Stimulated activated CD4-positive, alpha-beta T cell treated with anti-CD3 and anti-CD28 coated beads, Interleukin-1b, Interleukin-23, amount 100 ng/mL, for 1 hour (primary cell): ENCODE measurements at regions not wholly inside any gene's neighbourhood (a gene's known extent, or its start where the extent isn't known, plus 50 kb on each side); places are given as distances from the start of the nearest gene placed in this dataset.
A peak's percentile ranks its signal among the peaks of the same experiment; 100 is the strongest.

ENCODE experiments used
- DNase-seq, 2 donors: peaks; one replicate each; pipeline ENCODE4 v3.0.0-alpha.2; 2020; ENCODE audit warnings: low read depth in 2 of 2

GRCh38 chr1:239879321-239880170, 212.1 kb upstream of the FMN2 start:
- no peak for DNase-seq

- DNase-seq, result no peak
These were observed 208.7 kb upstream of the FMN2 start for GRCh38 chr1:239882967-239883366.

- no peak for DNase-seq
These were observed 206.9 kb upstream of the FMN2 start for GRCh38 chr1:239884796-239885195.

- DNase-seq, result no peak
These were observed 205.4 kb upstream of the FMN2 start for GRCh38 chr1:239886266-239886665.

GRCh38 chr1:239888639-239889038, 203.0 kb upstream of the FMN2 start:
- no peak for DNase-seq

- DNase-seq, result no peak
These were observed 199.9 kb upstream of the FMN2 start for GRCh38 chr1:239891621-239892358.

- no peak for DNase-seq
These were observed 199.1 kb upstream of the FMN2 start for GRCh38 chr1:239892602-239893001.

- DNase-seq, result no peak
These were observed 198.5 kb upstream of the FMN2 start for GRCh38 chr1:239893127-239893731.

GRCh38 chr1:239896569-239896968, 195.1 kb upstream of the FMN2 start:
- DNase-seq, result no peak

- no peak for DNase-seq
These were observed 194.7 kb upstream of the FMN2 start for GRCh38 chr1:239896980-239897379.

GRCh38 chr1:239897458-239897857, 194.2 kb upstream of the FMN2 start:
- no peak for DNase-seq

GRCh38 chr1:239898062-239898730, 193.5 kb upstream of the FMN2 start:
- DNase-seq, result peak; percentile 34 to 57

GRCh38 chr1:239899747-239900146, 191.9 kb upstream of the FMN2 start:
- DNase-seq, result no peak

- DNase-seq, result no peak
These were observed 185.3 kb upstream of the FMN2 start for GRCh38 chr1:239906394-239906793.

- no peak for DNase-seq
These were observed 181.8 kb upstream of the FMN2 start for GRCh38 chr1:239909898-239910297.

GRCh38 chr1:239912471-239912870, 179.2 kb upstream of the FMN2 start:
- DNase-seq, result no peak

- DNase-seq, result no peak
These were observed 178.5 kb upstream of the FMN2 start for GRCh38 chr1:239913141-239913585.

GRCh38 chr1:239914751-239915231, 176.9 kb upstream of the FMN2 start:
- DNase-seq, result no peak

- no peak for DNase-seq
These were observed 173.0 kb upstream of the FMN2 start for GRCh38 chr1:239918634-239919033.

- DNase-seq, result no peak
These were observed 171.5 kb upstream of the FMN2 start for GRCh38 chr1:239920214-239920613.

- no peak for DNase-seq
These were observed 168.7 kb upstream of the FMN2 start for GRCh38 chr1:239922778-239923522.
